Neural crest cell (in vitro differentiated cells): ENCODE measurements at regions not wholly inside any gene's neighbourhood (a gene's known extent, or its start where the extent isn't known, plus 50 kb on each side); places are given as distances from the start of the nearest gene placed in this dataset.

Experiments used
- DNase-seq: peaks from one replicate; pipeline ENCODE4 v3.0.0; 2021; ENCODE audit warnings: low read depth, mixed read lengths, low spot score
- H3K27ac Mint-ChIP-seq: one replicate; pipeline ENCODE4 v1.8.0; 2021; ENCODE audit warnings: mild to moderate bottlenecking, mixed read lengths; ENCODE audit not compliant: unreplicated experiment
- H3K27me3 Mint-ChIP-seq: 2 replicates; pipeline ENCODE4 v1.8.0; 2021; ENCODE audit warnings: low read depth, mild to moderate bottlenecking, mixed read lengths
- H3K36me3 Mint-ChIP-seq: 2 replicates; pipeline ENCODE4 v1.8.0; 2021; ENCODE audit warnings: low read depth, mild to moderate bottlenecking, mixed read lengths
- H3K4me1 Mint-ChIP-seq: 2 replicates; pipeline ENCODE4 v1.8.0; 2021; ENCODE audit warnings: mixed read lengths
- H3K4me3 Mint-ChIP-seq: one replicate; pipeline ENCODE4 v1.8.0; 2021; ENCODE audit warnings: mild to moderate bottlenecking, mixed read lengths
- H3K9me3 Mint-ChIP-seq: 2 replicates; pipeline ENCODE4 v1.8.0; 2021; ENCODE audit warnings: mixed read lengths
- TF ChIP-seq, protein P1 (sequence below): fragments of 200-600 bp; sonication (generic); conservative IDR thresholded peaks from 2 replicates; pipeline ENCODE4 v1.5.0; 2021; ENCODE audit warnings: antibody characterized with exemption, mild to moderate bottlenecking

DNA sequence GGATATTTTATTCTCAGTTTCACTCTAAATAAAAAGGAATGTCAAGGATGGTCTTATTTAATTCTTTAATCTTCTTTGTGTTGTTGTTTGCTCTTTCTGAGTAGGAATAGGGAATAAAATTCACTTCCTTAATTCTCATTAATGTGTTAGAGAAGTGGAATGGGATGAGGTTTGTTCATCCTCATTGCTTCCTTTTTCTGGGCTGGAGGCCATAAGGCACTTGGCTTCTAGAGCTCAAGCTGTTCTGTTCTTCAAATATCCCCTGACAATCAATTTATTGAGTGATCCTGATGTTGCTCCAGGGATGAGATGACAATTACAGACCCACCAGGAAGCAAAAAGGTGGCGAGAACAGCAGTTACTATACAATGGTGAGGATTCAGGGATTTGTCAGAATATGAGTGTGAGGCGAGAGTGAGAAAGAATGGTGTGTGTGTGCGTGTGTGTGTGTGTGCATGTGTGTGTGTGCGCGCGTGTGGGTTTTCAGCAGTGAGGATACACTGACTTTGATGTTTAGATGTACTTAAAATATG is 557.6 kb upstream of the FANCL start:
- DNase-seq, result no peak
- Mint-ChIP-seq H3K36me3 (no peaks in the 10 kb centered on the region), H3K4me1 (no peaks in the 10 kb centered on the region), H3K27ac (no peak overlapping the region), H3K9me3 (no peaks in the 10 kb centered on the region), H3K27me3 (no peaks in the 10 kb centered on the region), H3K4me3 (no peak overlapping the region)
- TF ChIP-seq, protein P1, sequence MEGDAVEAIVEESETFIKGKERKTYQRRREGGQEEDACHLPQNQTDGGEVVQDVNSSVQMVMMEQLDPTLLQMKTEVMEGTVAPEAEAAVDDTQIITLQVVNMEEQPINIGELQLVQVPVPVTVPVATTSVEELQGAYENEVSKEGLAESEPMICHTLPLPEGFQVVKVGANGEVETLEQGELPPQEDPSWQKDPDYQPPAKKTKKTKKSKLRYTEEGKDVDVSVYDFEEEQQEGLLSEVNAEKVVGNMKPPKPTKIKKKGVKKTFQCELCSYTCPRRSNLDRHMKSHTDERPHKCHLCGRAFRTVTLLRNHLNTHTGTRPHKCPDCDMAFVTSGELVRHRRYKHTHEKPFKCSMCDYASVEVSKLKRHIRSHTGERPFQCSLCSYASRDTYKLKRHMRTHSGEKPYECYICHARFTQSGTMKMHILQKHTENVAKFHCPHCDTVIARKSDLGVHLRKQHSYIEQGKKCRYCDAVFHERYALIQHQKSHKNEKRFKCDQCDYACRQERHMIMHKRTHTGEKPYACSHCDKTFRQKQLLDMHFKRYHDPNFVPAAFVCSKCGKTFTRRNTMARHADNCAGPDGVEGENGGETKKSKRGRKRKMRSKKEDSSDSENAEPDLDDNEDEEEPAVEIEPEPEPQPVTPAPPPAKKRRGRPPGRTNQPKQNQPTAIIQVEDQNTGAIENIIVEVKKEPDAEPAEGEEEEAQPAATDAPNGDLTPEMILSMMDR, result no peak

DNA sequence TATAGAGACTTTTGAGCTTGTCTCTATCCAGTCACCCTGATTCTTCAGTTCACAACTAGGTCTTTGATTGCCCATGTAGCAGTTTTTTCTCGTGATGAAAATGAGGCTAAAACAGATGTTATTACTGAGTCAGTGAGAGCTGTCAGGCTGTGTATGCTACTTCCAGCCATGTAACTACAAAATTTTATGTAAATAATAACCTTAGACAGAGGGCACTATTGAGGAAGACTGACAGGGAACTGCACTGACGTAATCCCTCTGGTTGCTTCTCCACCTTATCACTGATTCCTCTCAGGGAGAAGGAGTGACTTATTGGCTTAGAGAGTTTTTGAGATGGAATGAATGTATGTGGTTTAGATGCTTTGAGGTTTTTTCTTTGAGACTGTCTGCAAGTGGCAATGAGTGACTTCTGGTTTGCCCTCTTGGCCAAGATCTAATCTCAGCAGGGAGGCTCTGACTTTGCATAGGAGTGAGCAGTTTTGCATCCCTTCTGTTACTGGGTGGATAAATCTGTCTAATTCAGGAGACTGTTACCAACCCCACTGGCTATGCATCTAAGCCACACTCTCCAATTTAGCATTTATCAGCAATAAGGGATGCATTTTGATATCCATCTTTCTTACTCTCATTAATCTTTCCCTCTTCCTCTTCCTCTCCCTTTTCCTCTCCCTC is 555.2 kb upstream of the FANCL start:
- Mint-ChIP-seq H3K9me3 (peaks cover 3% of the 10 kb centered on the region), H3K27ac (no peak overlapping the region), H3K36me3 (no peaks in the 10 kb centered on the region), H3K4me3 (no peak overlapping the region), H3K27me3 (no peaks in the 10 kb centered on the region), H3K4me1 (no peaks in the 10 kb centered on the region)
- TF ChIP-seq, protein P1, result no peak
- DNase-seq, result no peak

DNA sequence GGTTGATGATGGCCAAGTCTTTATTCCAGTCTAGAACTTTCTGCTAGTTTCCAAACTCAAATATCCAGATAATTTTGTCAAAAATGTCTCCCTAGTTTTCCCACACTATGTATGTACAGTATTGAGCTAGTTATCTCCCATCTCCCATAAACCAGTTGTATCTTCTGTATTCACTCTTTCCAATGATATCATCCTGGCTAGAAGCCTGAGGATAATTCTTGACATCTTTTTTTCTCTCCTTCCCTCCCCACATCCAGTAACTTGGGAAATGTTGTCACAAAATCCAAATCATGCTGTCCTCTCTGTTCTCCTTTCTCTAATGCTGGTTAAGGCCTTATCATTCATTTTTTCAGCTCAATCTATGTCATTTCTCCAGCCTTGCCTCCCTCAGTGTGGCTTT is 553.8 kb upstream of the FANCL start:
- Mint-ChIP-seq H3K27me3 (no peaks in the 10 kb centered on the region), H3K27ac (no peak overlapping the region), H3K4me3 (no peak overlapping the region), H3K9me3 (peaks cover 3% of the 10 kb centered on the region), H3K36me3 (no peaks in the 10 kb centered on the region), H3K4me1 (no peaks in the 10 kb centered on the region)
- no peak for DNase-seq
- TF ChIP-seq, protein P1, result no peak

DNA sequence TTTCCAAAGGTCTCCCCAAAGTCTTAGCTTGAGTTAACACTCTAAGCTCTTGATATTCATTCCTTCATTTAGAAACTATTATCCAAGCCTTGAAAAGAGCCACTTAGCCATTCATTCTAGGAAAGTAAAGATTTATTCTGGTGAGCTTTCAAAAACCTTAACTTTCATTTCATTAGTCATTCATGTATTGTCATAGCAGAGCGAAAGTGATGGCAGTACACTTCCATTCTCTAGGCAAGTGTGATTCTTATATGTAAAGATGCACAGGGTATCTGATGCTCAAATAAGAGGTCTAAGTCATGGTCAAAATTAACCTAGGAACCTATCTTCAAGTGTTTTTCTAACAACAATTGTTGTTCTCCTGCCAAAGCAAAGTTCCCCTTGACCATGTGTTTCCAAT is 553.0 kb upstream of the FANCL start:
- Mint-ChIP-seq H3K36me3 (no peaks in the 10 kb centered on the region), H3K4me3 (no peak overlapping the region), H3K27ac (no peak overlapping the region), H3K9me3 (peaks cover 3% of the 10 kb centered on the region), H3K4me1 (no peaks in the 10 kb centered on the region), H3K27me3 (no peaks in the 10 kb centered on the region)
- DNase-seq, result no peak
- TF ChIP-seq, protein P1, result no peak

DNA sequence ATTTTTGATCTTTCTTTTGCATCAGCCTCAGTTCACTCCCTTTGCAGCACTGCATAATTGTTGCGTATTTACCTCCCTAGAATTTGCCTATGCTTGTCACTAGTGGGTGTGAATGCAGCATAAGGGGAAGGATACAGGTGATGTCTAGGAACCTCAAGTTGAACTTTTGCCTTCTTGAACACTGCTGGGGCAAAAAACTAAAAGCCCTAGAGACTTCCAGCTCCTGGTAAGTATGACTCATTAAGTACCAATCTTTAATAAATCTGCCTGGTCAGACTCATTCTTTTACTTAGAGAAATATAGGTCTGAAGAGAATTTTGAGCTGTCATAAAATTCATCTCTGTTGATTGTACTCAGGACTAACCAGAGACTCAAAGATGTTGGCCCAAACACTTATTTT is 547.3 kb upstream of the FANCL start:
- Mint-ChIP-seq H3K4me1 (no peaks in the 10 kb centered on the region), H3K36me3 (no peaks in the 10 kb centered on the region), H3K27ac (no peak overlapping the region), H3K4me3 (no peak overlapping the region), H3K27me3 (no peaks in the 10 kb centered on the region), H3K9me3 (peaks cover 3% of the 10 kb centered on the region)
- no peak for DNase-seq
- TF ChIP-seq, protein P1, result no peak
